Bronchial epithelial cell (primary cell): ENCODE measurements at regions not wholly inside any gene's neighbourhood (a gene's known extent, or its start where the extent isn't known, plus 50 kb on each side); places are given as distances from the start of the nearest gene placed in this dataset.

Experiments
- DNase-seq: peaks from one replicate; pipeline ENCODE4 v3.0.0-alpha.2; 2010; ENCODE audit warnings: low read depth
- FAIRE-seq: peaks from 2 replicates; lab custom pipeline; 2011; peaks lifted over from hg19 to GRCh38; lab: Jason Lieb, UNC
- H3K27me3 ChIP-seq: 2 replicates; pipeline ENCODE4 v1.5.1; 2011; ENCODE audit warnings: low read length; ENCODE audit not compliant: control insufficient read depth, insufficient read depth
- H3K36me3 ChIP-seq: 2 replicates; pipeline ENCODE4 v1.5.1; 2011; ENCODE audit warnings: low read length; ENCODE audit not compliant: control insufficient read depth, insufficient read depth
- H3K4me3 ChIP-seq: 2 replicates; pipeline ENCODE4 v1.5.1; 2011; ENCODE audit warnings: mild to moderate bottlenecking, low read depth, low read length, control low read depth
- CTCF ChIP-seq: IDR thresholded peaks from 2 replicates; pipeline ENCODE4 v1.5.1; 2011; ENCODE audit warnings: mild to moderate bottlenecking, moderate library complexity, low read length, control low read depth, inconsistent platforms; ENCODE audit not compliant: insufficient read depth, severe bottlenecking

- FAIRE-seq (no peak), DNase-seq (no peak)
- no peak for TF ChIP-seq CTCF
- no peak overlapping the region for H3K4me3 ChIP-seq
- no peaks in the 10 kb centered on the region for H3K36me3 ChIP-seq
- no peaks in the 10 kb centered on the region for H3K27me3 ChIP-seq
Measured at GRCh38 chr2:66111706-66112105, 323.2 kb upstream of the MEIS1 start.

GRCh38 chr2:66110608-66111007 is 324.3 kb upstream of the MEIS1 start:
- no peak for TF ChIP-seq CTCF
- no peak for FAIRE-seq
- no peak for DNase-seq
- no peaks in the 10 kb centered on the region for H3K27me3 ChIP-seq
- H3K4me3 ChIP-seq, result no peak overlapping the region
- H3K36me3 ChIP-seq, result no peaks in the 10 kb centered on the region

GRCh38 chr2:66110086-66110485 is 324.8 kb upstream of the MEIS1 start:
- no peaks in the 10 kb centered on the region for H3K27me3 ChIP-seq
- no peak overlapping the region for H3K4me3 ChIP-seq
- DNase-seq (no peak), FAIRE-seq (no peak)
- TF ChIP-seq CTCF, result no peak
- H3K36me3 ChIP-seq, result no peaks in the 10 kb centered on the region

- Histone ChIP-seq H3K27me3 (no peaks in the 10 kb centered on the region), H3K36me3 (no peaks in the 10 kb centered on the region), H3K4me3 (no peak overlapping the region)
- FAIRE-seq (no peak), DNase-seq (no peak)
- TF ChIP-seq CTCF, result no peak
Measured at GRCh38 chr2:66109419-66109818, 325.5 kb upstream of the MEIS1 start.

GRCh38 chr2:66105066-66105753 is 329.7 kb upstream of the MEIS1 start:
- DNase-seq (no peak), FAIRE-seq (no peak)
- TF ChIP-seq CTCF, result no peak
- H3K27me3 ChIP-seq, result no peaks in the 10 kb centered on the region
- H3K36me3 ChIP-seq, result no peaks in the 10 kb centered on the region
- no peak overlapping the region for H3K4me3 ChIP-seq

GRCh38 chr2:66103581-66103980 is 331.3 kb upstream of the MEIS1 start:
- Histone ChIP-seq H3K27me3 (no peaks in the 10 kb centered on the region), H3K36me3 (no peaks in the 10 kb centered on the region), H3K4me3 (no peak overlapping the region)
- no peak for TF ChIP-seq CTCF
- DNase-seq (no peak), FAIRE-seq (no peak)
